NT2/D1 (cell line): ENCODE measurements at regions not wholly inside any gene's neighbourhood (a gene's known extent, or its start where the extent isn't known, plus 50 kb on each side); places are given as distances from the start of the nearest gene placed in this dataset.
A peak's percentile ranks its signal among the peaks of the same experiment; 100 is the strongest.
"Not testable (repeated sequence)": the region's sequence is repeated elsewhere in the genome, so short reads cannot be mapped to it uniquely, and the experiment has no call there.

Source experiments
- DNase-seq: peaks from one replicate; pipeline ENCODE4 v3.0.0-alpha.2; 2011; ENCODE audit warnings: low read depth, low spot score
- H3K27me3 ChIP-seq: 2 replicates; pipeline ENCODE4 v1.6.0; 2011; ENCODE audit warnings: mild to moderate bottlenecking; ENCODE audit not compliant: insufficient read length, insufficient read depth
- H3K36me3 ChIP-seq: 2 replicates; pipeline ENCODE4 v1.6.1; 2011; ENCODE audit warnings: mild to moderate bottlenecking, low read length, mixed read lengths; ENCODE audit not compliant: insufficient read depth, insufficient read length
- H3K4me1 ChIP-seq: 2 replicates; pipeline ENCODE4 v1.5.1; 2011; ENCODE audit not compliant: insufficient read depth, insufficient read length
- H3K4me3 ChIP-seq: 2 replicates; pipeline ENCODE4 v1.5.1; 2011; ENCODE audit warnings: low read depth; ENCODE audit not compliant: insufficient read length
- H3K9ac ChIP-seq: 2 replicates; pipeline ENCODE4 v1.6.0; 2011; ENCODE audit warnings: low read depth; ENCODE audit not compliant: insufficient read length
- H3K9me3 ChIP-seq: 2 replicates; pipeline ENCODE4 v1.5.1; 2011; ENCODE audit warnings: mild to moderate bottlenecking, low read length; ENCODE audit not compliant: insufficient read depth
- SUZ12 ChIP-seq: IDR thresholded peaks from 2 replicates; pipeline ENCODE4 v1.6.1; 2011; ENCODE audit not compliant: insufficient read length, insufficient read depth; ENCODE audit errors: extremely low read depth
- YY1 ChIP-seq: IDR thresholded peaks from 2 replicates; pipeline ENCODE4 v1.6.1; 2011; ENCODE audit not compliant: insufficient read length, insufficient read depth
- ZNF274 ChIP-seq: IDR thresholded peaks from 2 replicates; pipeline ENCODE4 v1.6.1; 2011; ENCODE audit warnings: mild to moderate bottlenecking, low read depth, low read length

GRCh38 chr16:51272420-51272819 is 121.3 kb upstream of the SALL1 start:
- no peak overlapping the region for H3K9ac ChIP-seq
- peaks cover 9% of the 10 kb centered on the region; the same call in 1 of the 2 replicates for H3K9me3 ChIP-seq
- no peak for DNase-seq
- TF ChIP-seq ZNF274: no peak
- no peak for TF ChIP-seq SUZ12
- no peak for TF ChIP-seq YY1
- no peak overlapping the region for H3K4me3 ChIP-seq
- no peaks in the 10 kb centered on the region for H3K36me3 ChIP-seq
- H3K4me1 ChIP-seq: no peaks in the 10 kb centered on the region
- peaks cover 3% of the 10 kb centered on the region for H3K27me3 ChIP-seq

GRCh38 chr16:51271156-51271701 is 120.2 kb upstream of the SALL1 start:
- TF ChIP-seq YY1 (no peak), SUZ12 (no peak), ZNF274 (no peak)
- H3K27me3 ChIP-seq: peaks cover 3% of the 10 kb centered on the region
- no peak for DNase-seq
- no peaks in the 10 kb centered on the region for H3K4me1 ChIP-seq
- H3K4me3 ChIP-seq: no peak overlapping the region
- no peak overlapping the region for H3K9ac ChIP-seq
- no peaks in the 10 kb centered on the region for H3K36me3 ChIP-seq
- peaks cover 9% of the 10 kb centered on the region; the same call in 1 of the 2 replicates for H3K9me3 ChIP-seq

- no peak overlapping the region for H3K9ac ChIP-seq
- no peaks in the 10 kb centered on the region for H3K36me3 ChIP-seq
- peaks cover 3% of the 10 kb centered on the region for H3K27me3 ChIP-seq
- no peaks in the 10 kb centered on the region for H3K4me1 ChIP-seq
- no peak overlapping the region for H3K4me3 ChIP-seq
- DNase-seq: no peak
- TF ChIP-seq ZNF274: no peak
- TF ChIP-seq SUZ12: no peak
- TF ChIP-seq YY1: no peak
- H3K9me3 ChIP-seq: peaks cover 9% of the 10 kb centered on the region; the same call in 1 of the 2 replicates
Observed at GRCh38 chr16:51268237-51268636, 117.2 kb upstream of the SALL1 start.

GRCh38 chr16:51267681-51268080 is 116.6 kb upstream of the SALL1 start:
- Histone ChIP-seq H3K27me3 (peaks cover 3% of the 10 kb centered on the region), H3K4me3 (no peak overlapping the region), H3K36me3 (no peaks in the 10 kb centered on the region), H3K9me3 (peaks cover 9% of the 10 kb centered on the region; the same call in 1 of the 2 replicates), H3K9ac (no peak overlapping the region), H3K4me1 (no peaks in the 10 kb centered on the region)
- DNase-seq: no peak
- no peak for TF ChIP-seq YY1
- no peak for TF ChIP-seq SUZ12
- TF ChIP-seq ZNF274: no peak

GRCh38 chr16:51262428-51262827 is 111.4 kb upstream of the SALL1 start:
- Histone ChIP-seq H3K9me3 (peaks cover 9% of the 10 kb centered on the region; the same call in 1 of the 2 replicates), H3K27me3 (no peaks in the 10 kb centered on the region), H3K9ac (no peak overlapping the region), H3K36me3 (no peaks in the 10 kb centered on the region), H3K4me3 (no peak overlapping the region), H3K4me1 (peaks cover 3% of the 10 kb centered on the region)
- no peak for TF ChIP-seq YY1
- no peak for TF ChIP-seq ZNF274
- no peak for TF ChIP-seq SUZ12
- no peak for DNase-seq

- no peaks in the 10 kb centered on the region for H3K36me3 ChIP-seq
- no peak overlapping the region for H3K9ac ChIP-seq
- H3K4me1 ChIP-seq: peaks cover 3% of the 10 kb centered on the region
- TF ChIP-seq ZNF274: no peak
- TF ChIP-seq SUZ12: no peak
- TF ChIP-seq YY1: no peak
- DNase-seq: no peak
- H3K4me3 ChIP-seq: no peak overlapping the region
- peaks cover 13% of the 10 kb centered on the region; the same call in 1 of the 2 replicates for H3K9me3 ChIP-seq
- no peaks in the 10 kb centered on the region for H3K27me3 ChIP-seq
Observed at GRCh38 chr16:51261919-51262318, 110.8 kb upstream of the SALL1 start.

- DNase-seq: no peak
- Histone ChIP-seq H3K4me1 (peaks cover 3% of the 10 kb centered on the region), H3K4me3 (no peak overlapping the region), H3K9me3 (peaks cover 31% of the 10 kb centered on the region), H3K27me3 (no peaks in the 10 kb centered on the region), H3K36me3 (no peaks in the 10 kb centered on the region), H3K9ac (no peak overlapping the region)
- no peak for TF ChIP-seq ZNF274
- no peak for TF ChIP-seq YY1
- no peak for TF ChIP-seq SUZ12
Observed at GRCh38 chr16:51255349-51255972, 104.4 kb upstream of the SALL1 start.

GRCh38 chr16:51254390-51254789 is 103.3 kb upstream of the SALL1 start:
- H3K9ac ChIP-seq, H3K4me3 ChIP-seq, H3K36me3 ChIP-seq, H3K27me3 ChIP-seq, H3K4me1 ChIP-seq: not testable (repeated sequence)
- H3K9me3 ChIP-seq: peaks cover 31% of the 10 kb centered on the region
- peak; percentile 39 for DNase-seq
